ENCODE measurements at regions not wholly inside any gene's neighbourhood (a gene's known extent, or its start where the extent isn't known, plus 50 kb on each side); places are given as distances from the start of the nearest gene placed in this dataset.

DNA sequence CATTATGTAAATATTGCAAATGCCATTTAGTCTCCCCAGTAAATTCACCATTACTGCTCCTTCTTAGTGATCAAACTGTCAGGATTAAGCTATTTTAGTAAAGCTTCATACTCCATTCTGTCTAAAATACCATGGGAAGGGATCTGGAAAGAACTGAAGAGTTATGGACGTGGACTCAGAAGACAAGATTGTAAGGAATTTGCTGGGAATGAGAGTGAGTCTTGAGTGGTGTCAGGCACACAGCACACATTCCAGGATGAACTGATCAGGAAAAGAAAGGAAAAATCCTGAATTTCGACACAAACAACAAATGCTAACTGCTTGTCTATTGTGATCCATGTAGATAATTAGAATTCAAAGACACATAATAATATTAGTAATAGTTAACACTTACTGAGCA lies 311.0 kb downstream of the CENPC start:
- intact Hi-C loops (cut with micrococcal nuclease; ENCODE audit: unreplicated experiment) = no loop called here
- in situ Hi-C loops (cut with HindIII; ENCODE audit: extremely low pct_ligation_motif_present, low pct_unique_long_range_greater_than_20kb) = no loop called here
- no peaks in the 10 kb centered on the region for H4K20me1 ChIP-seq (ENCODE audit: insufficient read depth, low read length)
- ChIA-PET CTCF (ENCODE audit: low intra/inter-chr PET ratio, low total read pairs) (no interaction called here), POLR2A (no interaction called here)
- H3K4me1 ChIP-seq (ENCODE audit: insufficient read depth, low read length) = no peaks in the 10 kb centered on the region
- H3K4me2 ChIP-seq (ENCODE audit: low read depth, low read length) = no peak overlapping the region
- H3K79me2 ChIP-seq (ENCODE audit: insufficient read depth, low read length) = no peaks in the 10 kb centered on the region
- 0% methylated on average over 2 of the region's 2 CpGs for WGBS (ENCODE audit: low lambda C conversion rate)
- ATAC-seq (no peak), FAIRE-seq (no peak), DNase-seq (ENCODE audit: low spot score) (no peak)
- no peak overlapping the region for H3K4me3 ChIP-seq (replicated peaks in 1 of 3; ENCODE audit: insufficient read depth in 1 of 3, low read depth in 2 of 3, low read length in 3 of 3)
- no peak overlapping the region for H2AFZ ChIP-seq (ENCODE audit: low read length)
- no peak overlapping the region for H3K27ac ChIP-seq (ENCODE audit: extremely low read length, insufficient read depth, low read length)
- H3K9ac ChIP-seq (ENCODE audit: insufficient read depth, low read depth, low read length) = no peak overlapping the region
- no peaks in the 10 kb centered on the region for H3K9me3 ChIP-seq (ENCODE audit: low read length)
- BruUV-seq (replicated peaks) = no TSS peak
- no peaks in the 10 kb centered on the region for H3K36me3 ChIP-seq (replicated peaks in 1 of 2; ENCODE audit: control insufficient read depth in 1 of 2, insufficient read depth in 2 of 2, low read length in 2 of 2)
- no peaks in the 10 kb centered on the region for H3K27me3 ChIP-seq (ENCODE audit: control insufficient read depth in 1 of 2, insufficient read depth in 2 of 2, low read length in 2 of 2)
- TF ChIP-seq SIN3B (IDR thresholded peaks at IDR 0.05; ENCODE audit: low read length) (no peak), ZNF18 (CRISPR knock-in tag; IDR thresholded peaks at IDR 0.05; ENCODE audit: insufficient replicate concordance) (no peak), KLF12 (CRISPR knock-in tag; IDR thresholded peaks at IDR 0.05; ENCODE audit: borderline replicate concordance) (no peak), NBN (conservative IDR thresholded peaks at IDR 0.05) (no peak), ZNF557 (CRISPR knock-in tag; IDR thresholded peaks at IDR 0.05) (no peak), HMG20A (CRISPR knock-in tag; IDR thresholded peaks at IDR 0.05; ENCODE audit: borderline replicate concordance) (no peak), HOXA9 (CRISPR knock-in tag; IDR thresholded peaks at IDR 0.05; ENCODE audit: borderline replicate concordance) (no peak), ZNF781 (CRISPR knock-in tag; IDR thresholded peaks at IDR 0.05; ENCODE audit: borderline replicate concordance, not compliant biosample characterization) (no peak), ELK4 (CRISPR knock-in tag; IDR thresholded peaks at IDR 0.05; ENCODE audit: borderline replicate concordance) (no peak), AKNA (CRISPR knock-in tag; IDR thresholded peaks at IDR 0.05; ENCODE audit: borderline replicate concordance) (no peak), MAFK (conservative IDR thresholded peaks at IDR 0.05 in 1 of 2, IDR thresholded peaks at IDR 0.05 in 1 of 2; ENCODE audit: low read length in 2 of 2) (no peak), NR3C1 (CRISPR knock-in tag; IDR thresholded peaks at IDR 0.05) (no peak)
- TF ChIP-seq, protein P1, sequence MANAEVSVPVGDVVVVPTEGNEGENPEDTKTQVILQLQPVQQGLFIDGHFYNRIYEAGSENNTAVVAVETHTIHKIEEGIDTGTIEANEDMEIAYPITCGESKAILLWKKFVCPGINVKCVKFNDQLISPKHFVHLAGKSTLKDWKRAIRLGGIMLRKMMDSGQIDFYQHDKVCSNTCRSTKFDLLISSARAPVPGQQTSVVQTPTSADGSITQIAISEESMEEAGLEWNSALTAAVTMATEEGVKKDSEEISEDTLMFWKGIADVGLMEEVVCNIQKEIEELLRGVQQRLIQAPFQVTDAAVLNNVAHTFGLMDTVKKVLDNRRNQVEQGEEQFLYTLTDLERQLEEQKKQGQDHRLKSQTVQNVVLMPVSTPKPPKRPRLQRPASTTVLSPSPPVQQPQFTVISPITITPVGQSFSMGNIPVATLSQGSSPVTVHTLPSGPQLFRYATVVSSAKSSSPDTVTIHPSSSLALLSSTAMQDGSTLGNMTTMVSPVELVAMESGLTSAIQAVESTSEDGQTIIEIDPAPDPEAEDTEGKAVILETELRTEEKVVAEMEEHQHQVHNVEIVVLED (CRISPR knock-in tag; IDR thresholded peaks at IDR 0.05; ENCODE audit: borderline replicate concordance) = no peak
- TF ChIP-seq, protein P2, sequence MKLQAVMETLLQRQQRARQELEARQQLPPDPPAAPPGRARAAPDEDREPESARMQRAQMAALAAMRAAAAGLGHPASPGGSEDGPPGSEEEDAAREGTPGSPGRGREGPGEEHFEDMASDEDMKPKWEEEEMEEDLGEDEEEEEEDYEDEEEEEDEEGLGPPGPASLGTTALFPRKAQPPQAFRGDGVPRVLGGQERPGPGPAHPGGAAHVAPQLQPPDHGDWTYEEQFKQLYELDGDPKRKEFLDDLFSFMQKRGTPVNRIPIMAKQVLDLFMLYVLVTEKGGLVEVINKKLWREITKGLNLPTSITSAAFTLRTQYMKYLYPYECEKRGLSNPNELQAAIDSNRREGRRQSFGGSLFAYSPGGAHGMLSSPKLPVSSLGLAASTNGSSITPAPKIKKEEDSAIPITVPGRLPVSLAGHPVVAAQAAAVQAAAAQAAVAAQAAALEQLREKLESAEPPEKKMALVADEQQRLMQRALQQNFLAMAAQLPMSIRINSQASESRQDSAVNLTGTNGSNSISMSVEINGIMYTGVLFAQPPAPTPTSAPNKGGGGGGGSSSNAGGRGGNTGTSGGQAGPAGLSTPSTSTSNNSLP (IDR thresholded peaks at IDR 0.05; ENCODE audit: low read depth, low read length) = no peak

Data from HepG2 (cell line).